ENCODE measurements at regions not wholly inside any gene's neighbourhood (a gene's known extent, or its start where the extent isn't known, plus 50 kb on each side); places are given as distances from the start of the nearest gene placed in this dataset.

GRCh38 chr4:18930487-18930886 lies 908.9 kb upstream of the LCORL start:
- DNase-seq = no peak

- DNase-seq = no peak
Measured at GRCh38 chr4:18923496-18924161, 902.1 kb upstream of the LCORL start.

GRCh38 chr4:18917689-18918088 lies 896.1 kb upstream of the LCORL start:
- no peak for DNase-seq

GRCh38 chr4:18914182-18914581 lies 892.6 kb upstream of the LCORL start:
- DNase-seq = no peak

- no peak for DNase-seq
Measured at GRCh38 chr4:18894928-18895327, 873.4 kb upstream of the LCORL start.

- no peak for DNase-seq
Measured at GRCh38 chr4:18882468-18882867, 860.9 kb upstream of the LCORL start.

GRCh38 chr4:18881556-18881955 lies 860.0 kb upstream of the LCORL start:
- no peak for DNase-seq

GRCh38 chr4:18880871-18881270 lies 859.3 kb upstream of the LCORL start:
- DNase-seq = no peak

- DNase-seq = no peak
Measured at GRCh38 chr4:18878561-18878960, 857.0 kb upstream of the LCORL start.

GRCh38 chr4:18869166-18869565 lies 847.6 kb upstream of the LCORL start:
- no peak for DNase-seq

- no peak for DNase-seq
Measured at GRCh38 chr4:18860836-18861530, 839.4 kb upstream of the LCORL start.

- no peak for DNase-seq
Measured at GRCh38 chr4:18859468-18859867, 837.9 kb upstream of the LCORL start.

GRCh38 chr4:18858229-18858922 lies 836.8 kb upstream of the LCORL start:
- no peak for DNase-seq

GRCh38 chr4:18850867-18851266 lies 829.3 kb upstream of the LCORL start:
- DNase-seq = no peak

- DNase-seq = no peak
Measured at GRCh38 chr4:18847249-18847890, 825.8 kb upstream of the LCORL start.

GRCh38 chr4:18846313-18846712 lies 824.8 kb upstream of the LCORL start:
- DNase-seq = no peak

- no peak for DNase-seq
Measured at GRCh38 chr4:18844726-18845125, 823.2 kb upstream of the LCORL start.

- DNase-seq = no peak
Measured at GRCh38 chr4:18842431-18842830, 820.9 kb upstream of the LCORL start.

GRCh38 chr4:18840481-18840880 lies 818.9 kb upstream of the LCORL start:
- no peak for DNase-seq

- DNase-seq = no peak
Measured at GRCh38 chr4:18816228-18816895, 794.8 kb upstream of the LCORL start.

- no peak for DNase-seq
Measured at GRCh38 chr4:18815779-18816173, 794.2 kb upstream of the LCORL start.

GRCh38 chr4:18815081-18815778 lies 793.7 kb upstream of the LCORL start:
- DNase-seq = no peak

Data from stimulated activated naive CD4-positive, alpha-beta T cell treated with Interleukin-2 at 50 U/mL for 16 hours (primary cell).